ENCODE measurements at regions not wholly inside any gene's neighbourhood (a gene's known extent, or its start where the extent isn't known, plus 50 kb on each side); places are given as distances from the start of the nearest gene placed in this dataset.

- POLR2A ChIA-PET (ENCODE audit: low non-redundant PET): no interaction called here
Observed at GRCh38 chr10:33627611-33628010, 293.1 kb upstream of the NRP1 start.

GRCh38 chr10:33626798-33627466 is 292.5 kb upstream of the NRP1 start:
- TF ChIP-seq EZH2 (IDR thresholded peaks at IDR 0.05; ENCODE audit: borderline replicate concordance, low read depth, low read length, poor library complexity, severe bottlenecking) (no peak), CTCF (conservative IDR thresholded peaks at IDR 0.05; ENCODE audit: low read depth, low read length) (no peak)
- intact Hi-C loops (cut with micrococcal nuclease; ENCODE audit: unreplicated experiment): no loop called here
- DNase-seq (ENCODE audit: low spot score): no peak
- Histone ChIP-seq H3K9me3 (ENCODE audit: low read depth, low read length, poor library complexity, severe bottlenecking) (no peaks in the 10 kb centered on the region), H3K27ac (ENCODE audit: low read depth, low read length, poor library complexity, severe bottlenecking) (no peak overlapping the region), H3K27me3 (replicated peaks; ENCODE audit: insufficient read depth, low read depth, low read length, poor library complexity) (no peaks in the 10 kb centered on the region), H3K36me3 (ENCODE audit: insufficient read depth, low read length, poor library complexity, severe bottlenecking) (no peaks in the 10 kb centered on the region), H3K4me1 (ENCODE audit: insufficient read depth, low read length, poor library complexity, severe bottlenecking) (no peaks in the 10 kb centered on the region), H3K4me3 (ENCODE audit: low read depth, low read length, poor library complexity, severe bottlenecking) (no peak overlapping the region)
- ChIA-PET POLR2A (ENCODE audit: low non-redundant PET) (no interaction called here), CTCF (no interaction called here)
- no TSS peak for BruUV-seq (replicated peaks)

More at GRCh38 chr10:33627611-33628010, 293.1 kb upstream of the NRP1 start:
- H3K27me3 ChIP-seq (replicated peaks; ENCODE audit: insufficient read depth, low read depth, low read length, poor library complexity): no peaks in the 10 kb centered on the region
- intact Hi-C loops (cut with micrococcal nuclease; ENCODE audit: unreplicated experiment): no loop called here
- no TSS peak for BruUV-seq (replicated peaks)
- no peak for DNase-seq (ENCODE audit: low spot score)
- no peaks in the 10 kb centered on the region for H3K36me3 ChIP-seq (ENCODE audit: insufficient read depth, low read length, poor library complexity, severe bottlenecking)
- H3K4me3 ChIP-seq (ENCODE audit: low read depth, low read length, poor library complexity, severe bottlenecking): no peak overlapping the region
- CTCF ChIA-PET: no interaction called here
- no peak for TF ChIP-seq CTCF (conservative IDR thresholded peaks at IDR 0.05; ENCODE audit: low read depth, low read length)
- no peak for TF ChIP-seq EZH2 (IDR thresholded peaks at IDR 0.05; ENCODE audit: borderline replicate concordance, low read depth, low read length, poor library complexity, severe bottlenecking)
- no peak overlapping the region for H3K27ac ChIP-seq (ENCODE audit: low read depth, low read length, poor library complexity, severe bottlenecking)
- H3K9me3 ChIP-seq (ENCODE audit: low read depth, low read length, poor library complexity, severe bottlenecking): no peaks in the 10 kb centered on the region
- H3K4me1 ChIP-seq (ENCODE audit: insufficient read depth, low read length, poor library complexity, severe bottlenecking): no peaks in the 10 kb centered on the region

GRCh38 chr10:33623669-33624068 is 289.2 kb upstream of the NRP1 start:
- CTCF ChIA-PET: no interaction called here
- Histone ChIP-seq H3K4me1 (ENCODE audit: insufficient read depth, low read length, poor library complexity, severe bottlenecking) (no peaks in the 10 kb centered on the region), H3K27me3 (replicated peaks; ENCODE audit: insufficient read depth, low read depth, low read length, poor library complexity) (no peaks in the 10 kb centered on the region), H3K4me3 (ENCODE audit: low read depth, low read length, poor library complexity, severe bottlenecking) (no peak overlapping the region), H3K36me3 (ENCODE audit: insufficient read depth, low read length, poor library complexity, severe bottlenecking) (no peaks in the 10 kb centered on the region), H3K27ac (ENCODE audit: low read depth, low read length, poor library complexity, severe bottlenecking) (no peak overlapping the region), H3K9me3 (ENCODE audit: low read depth, low read length, poor library complexity, severe bottlenecking) (no peaks in the 10 kb centered on the region)
- POLR2A ChIA-PET (ENCODE audit: low non-redundant PET): no interaction called here
- intact Hi-C loops (cut with micrococcal nuclease; ENCODE audit: unreplicated experiment): no loop called here
- TF ChIP-seq CTCF (conservative IDR thresholded peaks at IDR 0.05; ENCODE audit: low read depth, low read length) (no peak), EZH2 (IDR thresholded peaks at IDR 0.05; ENCODE audit: borderline replicate concordance, low read depth, low read length, poor library complexity, severe bottlenecking) (no peak)
- BruUV-seq (replicated peaks): no TSS peak
- no peak for DNase-seq (ENCODE audit: low spot score)
